GM18951 (cell line): ENCODE measurements at regions not wholly inside any gene's neighbourhood (a gene's known extent, or its start where the extent isn't known, plus 50 kb on each side); places are given as distances from the start of the nearest gene placed in this dataset.
"Not testable (repeated sequence)": the region's sequence is repeated elsewhere in the genome, so short reads cannot be mapped to it uniquely, and the experiment has no call there.

Experiments
- POLR2A ChIP-seq: IDR thresholded peaks from 4 replicates; pipeline ENCODE4 v1.6.1; 2011; ENCODE audit warnings: mild to moderate bottlenecking; ENCODE audit not compliant: insufficient read length, insufficient read depth; ENCODE audit errors: extremely low read depth
- in situ Hi-C: fragments of 300-500 bp; cut with MboI; formaldehyde crosslinking; loops from one replicate; pipeline ENCODE4 v1.12.0; 2022; ENCODE audit warnings: low sequenced_read_pairs, mixed read lengths, inconsistent platforms; ENCODE audit not compliant: unreplicated experiment

GRCh38 chr6:56875961-56876360 is 78.9 kb upstream of the BEND6 start:
- no peak for TF ChIP-seq POLR2A
- in situ Hi-C loops: no loop called here

DNA sequence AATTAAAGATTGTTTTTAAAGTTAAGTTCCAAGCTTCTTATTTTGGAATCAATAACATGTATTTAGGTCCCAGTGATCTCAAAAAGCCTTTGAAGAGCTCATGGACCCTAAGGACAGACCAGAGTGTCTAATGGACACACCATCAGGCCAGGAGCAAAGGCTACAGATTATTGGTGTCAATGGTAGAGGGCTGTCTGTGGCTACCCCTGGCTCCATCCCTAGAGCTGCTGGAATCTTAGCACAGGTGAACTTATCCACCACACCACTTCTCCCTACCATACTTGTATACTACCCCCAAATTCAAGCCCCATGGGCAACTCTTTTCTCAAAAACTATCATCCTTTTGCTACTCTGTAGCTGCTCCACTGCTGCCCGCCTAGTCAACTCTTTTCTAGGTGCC is 79.4 kb upstream of the BEND6 start:
- in situ Hi-C loops: no loop called here
- no peak for TF ChIP-seq POLR2A

- no peak for TF ChIP-seq POLR2A
- in situ Hi-C loops: no loop called here
These were observed 80.6 kb upstream of the BEND6 start for GRCh38 chr6:56874328-56874727.

GRCh38 chr6:56870053-56870452 is 84.9 kb upstream of the BEND6 start:
- in situ Hi-C loops: not testable (repeated sequence)

DNA sequence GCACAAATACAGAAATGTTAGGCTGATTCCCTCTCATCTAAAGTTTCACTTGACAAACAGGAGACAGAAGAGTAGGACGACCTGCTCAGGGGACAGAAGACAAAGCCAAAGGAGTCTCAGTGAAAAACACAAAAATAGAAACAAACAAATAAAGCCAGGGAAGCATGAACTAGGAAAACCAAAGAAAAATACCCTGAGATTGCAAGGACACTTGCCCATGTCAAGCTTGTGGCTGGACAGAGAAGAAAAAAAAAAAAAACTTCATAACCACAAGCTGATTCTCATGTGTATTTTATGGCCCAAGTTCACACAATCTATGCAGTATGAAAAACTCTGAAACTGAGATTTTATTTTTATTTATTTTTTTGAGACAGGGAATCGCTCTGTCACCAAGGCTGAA is 85.6 kb upstream of the BEND6 start:
- TF ChIP-seq POLR2A: no peak
- in situ Hi-C loops: loop anchor here (10.0 kb wide), 2 partner anchors 235 to 515 kb away; no protein-coding TSS in a partner anchor

DNA sequence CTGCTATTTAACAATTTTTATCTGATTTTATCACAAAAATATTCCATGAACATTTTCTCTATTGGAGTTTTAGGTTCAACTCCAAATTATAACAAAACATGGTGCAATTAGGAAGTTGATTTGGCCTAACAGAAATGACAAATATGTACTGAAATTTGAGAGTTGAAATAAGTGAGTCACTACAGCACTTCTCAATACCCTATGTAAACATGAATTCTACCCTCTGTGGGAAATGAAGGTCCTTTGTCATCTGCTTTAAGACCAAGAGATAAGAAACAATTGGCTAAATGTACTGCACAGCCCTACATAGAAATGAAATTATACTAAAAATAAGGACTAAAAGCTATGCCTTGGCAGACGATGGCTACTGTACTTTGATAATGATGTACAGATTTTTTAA is 86.2 kb upstream of the BEND6 start:
- in situ Hi-C loops: loop anchor here (10.0 kb wide), 2 partner anchors 234 to 514 kb away; no protein-coding TSS in a partner anchor
- TF ChIP-seq POLR2A: no peak

- in situ Hi-C loops: loop anchor here (10.0 kb wide), 2 partner anchors 232 to 512 kb away; no protein-coding TSS in a partner anchor
- no peak for TF ChIP-seq POLR2A
These were observed 87.9 kb upstream of the BEND6 start for GRCh38 chr6:56866917-56867522.

GRCh38 chr6:56865081-56865875 is 89.6 kb upstream of the BEND6 start:
- no peak for TF ChIP-seq POLR2A
- in situ Hi-C loops: loop anchor here (10.0 kb wide), 2 partner anchors 230 to 510 kb away; no protein-coding TSS in a partner anchor

DNA sequence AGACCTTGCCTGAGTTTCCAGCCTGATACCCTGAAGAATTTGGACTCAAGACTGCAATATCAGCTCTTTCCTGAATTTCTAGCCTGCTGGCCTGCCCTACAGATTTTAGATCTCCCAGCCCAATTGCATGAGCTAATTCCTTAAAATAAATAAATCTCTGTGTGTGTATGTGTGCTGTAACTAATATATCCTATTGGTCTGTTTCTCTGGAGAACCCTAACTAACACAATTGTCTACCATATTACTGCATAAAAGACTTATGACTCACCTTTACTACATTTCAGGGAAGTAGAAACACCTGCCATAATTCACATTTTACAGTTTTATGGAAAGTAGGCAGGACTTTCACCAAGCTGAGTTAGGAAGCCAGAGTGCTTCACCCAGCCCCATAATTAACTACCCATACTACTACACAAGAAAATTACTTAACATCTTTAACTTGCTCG is 90.7 kb upstream of the BEND6 start:
- no peak for TF ChIP-seq POLR2A
- in situ Hi-C loops: loop anchor here (10.0 kb wide), 2 partner anchors 229 to 509 kb away; no protein-coding TSS in a partner anchor

DNA sequence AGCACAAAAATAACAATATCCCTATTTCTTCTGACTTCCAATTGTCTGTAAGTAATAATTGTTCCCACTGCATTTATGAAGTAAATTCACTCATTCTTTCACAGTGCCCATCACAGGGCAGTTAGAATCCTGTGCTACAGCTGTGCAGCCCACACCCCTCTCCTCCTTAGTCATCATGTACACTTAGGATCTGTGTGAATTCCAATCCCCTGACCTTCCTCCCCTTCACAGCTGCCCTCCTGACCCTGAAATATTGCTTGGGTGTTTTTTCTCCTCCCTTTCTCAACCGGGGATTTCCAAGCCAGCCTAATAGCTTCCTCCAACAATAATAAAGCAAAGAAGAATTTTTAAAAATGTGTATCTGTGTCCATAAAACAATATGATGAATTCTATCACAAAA is 91.5 kb upstream of the BEND6 start:
- in situ Hi-C loops: loop anchor here (10.0 kb wide), 2 partner anchors 229 to 509 kb away; no protein-coding TSS in a partner anchor
- TF ChIP-seq POLR2A: no peak

DNA sequence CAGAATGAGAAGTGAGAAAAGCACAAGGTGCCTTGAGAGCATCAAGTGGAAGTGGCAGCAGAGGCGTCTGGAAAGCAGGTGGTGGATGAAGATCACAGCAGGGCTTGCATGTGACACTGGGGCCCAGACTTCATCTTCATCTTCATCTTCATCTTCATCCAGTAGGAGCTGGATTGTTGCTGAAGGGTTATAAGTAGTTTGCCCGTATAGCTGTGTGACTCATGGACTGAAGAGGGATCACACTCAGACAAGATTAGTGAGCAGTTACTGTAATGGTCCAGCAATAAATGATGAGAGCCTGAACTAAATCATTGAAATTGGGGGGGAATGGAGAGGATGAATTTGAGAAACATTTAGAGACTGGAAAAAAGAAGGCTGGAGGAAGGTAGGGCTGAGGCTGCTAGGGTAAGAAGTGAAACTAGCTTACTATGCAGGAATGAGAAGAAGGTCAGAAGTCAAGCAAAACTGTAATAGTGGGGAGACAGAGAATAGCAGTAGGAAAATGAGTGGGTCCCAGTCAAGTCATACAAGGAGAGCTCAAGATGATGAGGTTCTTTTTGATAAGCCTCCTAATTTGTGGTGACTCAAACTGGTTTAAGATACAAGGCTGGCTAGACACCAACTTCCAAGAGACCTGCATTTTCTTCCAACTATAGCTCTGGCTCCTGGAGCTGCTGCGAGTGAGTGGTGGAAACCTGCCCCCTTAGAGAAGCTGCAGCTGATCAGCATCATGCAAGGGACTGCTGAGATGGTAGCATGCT is 92.3 kb upstream of the BEND6 start:
- TF ChIP-seq POLR2A: no peak
- in situ Hi-C loops: loop anchor here (10.0 kb wide), 2 partner anchors 228 to 508 kb away; no protein-coding TSS in a partner anchor

GRCh38 chr6:56860475-56860874 is 94.4 kb upstream of the BEND6 start:
- in situ Hi-C loops: loop anchor here (10.0 kb wide), 2 partner anchors 226 to 506 kb away; no protein-coding TSS in a partner anchor
- TF ChIP-seq POLR2A: no peak

- no peak for TF ChIP-seq POLR2A
- in situ Hi-C loops: no loop called here
These were observed 98.8 kb upstream of the BEND6 start for GRCh38 chr6:56856036-56856580.
